ENCODE measurements at regions not wholly inside any gene's neighbourhood (a gene's known extent, or its start where the extent isn't known, plus 50 kb on each side); places are given as distances from the start of the nearest gene placed in this dataset.

DNA sequence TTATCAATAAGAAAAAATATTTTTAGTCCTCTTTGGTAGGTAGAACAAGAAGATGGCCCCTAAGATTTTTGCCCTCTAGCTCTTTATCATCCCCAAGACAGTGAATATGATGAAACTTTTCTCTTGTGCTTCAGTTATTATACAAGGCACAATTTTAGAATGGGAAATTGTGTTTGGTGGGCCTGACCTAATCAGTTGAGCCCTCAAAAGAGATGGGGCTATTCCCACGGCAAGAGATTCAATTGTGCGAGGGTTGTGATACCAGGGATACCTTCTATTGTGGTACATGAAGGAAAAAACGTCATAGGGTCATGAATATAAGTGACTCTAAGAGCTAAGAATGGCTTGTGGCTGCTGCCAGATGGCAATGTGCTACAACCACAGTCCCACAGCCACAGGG is 94.0 kb upstream of the COX7C start:
- TF ChIP-seq, protein P1, sequence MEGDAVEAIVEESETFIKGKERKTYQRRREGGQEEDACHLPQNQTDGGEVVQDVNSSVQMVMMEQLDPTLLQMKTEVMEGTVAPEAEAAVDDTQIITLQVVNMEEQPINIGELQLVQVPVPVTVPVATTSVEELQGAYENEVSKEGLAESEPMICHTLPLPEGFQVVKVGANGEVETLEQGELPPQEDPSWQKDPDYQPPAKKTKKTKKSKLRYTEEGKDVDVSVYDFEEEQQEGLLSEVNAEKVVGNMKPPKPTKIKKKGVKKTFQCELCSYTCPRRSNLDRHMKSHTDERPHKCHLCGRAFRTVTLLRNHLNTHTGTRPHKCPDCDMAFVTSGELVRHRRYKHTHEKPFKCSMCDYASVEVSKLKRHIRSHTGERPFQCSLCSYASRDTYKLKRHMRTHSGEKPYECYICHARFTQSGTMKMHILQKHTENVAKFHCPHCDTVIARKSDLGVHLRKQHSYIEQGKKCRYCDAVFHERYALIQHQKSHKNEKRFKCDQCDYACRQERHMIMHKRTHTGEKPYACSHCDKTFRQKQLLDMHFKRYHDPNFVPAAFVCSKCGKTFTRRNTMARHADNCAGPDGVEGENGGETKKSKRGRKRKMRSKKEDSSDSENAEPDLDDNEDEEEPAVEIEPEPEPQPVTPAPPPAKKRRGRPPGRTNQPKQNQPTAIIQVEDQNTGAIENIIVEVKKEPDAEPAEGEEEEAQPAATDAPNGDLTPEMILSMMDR (IDR thresholded peaks at IDR 0.05; ENCODE audit: extremely low read depth, insufficient read depth, missing control alignments), result no peak
- DNase-seq (ENCODE audit: low spot score), result no peak
- in situ Hi-C loops (cut with MboI; ENCODE audit: low pct_unique_long_range_greater_than_20kb, low sequenced_read_pairs, unreplicated experiment), result no loop called here

DNA sequence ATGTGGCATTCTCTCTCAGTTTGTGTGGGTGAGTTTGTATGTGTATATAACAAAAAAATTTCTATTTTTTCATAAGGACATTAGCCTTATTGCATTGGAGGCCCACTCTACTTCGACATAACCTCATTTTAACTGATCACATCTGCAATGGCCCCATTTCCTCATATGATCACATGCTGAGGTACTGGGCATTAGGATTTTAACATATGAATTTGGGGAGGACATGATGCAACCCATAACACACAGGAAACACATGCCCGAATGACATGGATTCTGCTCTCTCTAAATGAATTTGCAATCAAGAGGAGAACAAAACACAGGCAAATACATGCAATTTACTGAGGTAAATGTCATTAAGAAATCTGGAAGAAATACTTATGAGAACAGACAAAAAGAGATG is 92.1 kb upstream of the COX7C start:
- DNase-seq (ENCODE audit: low spot score), result no peak
- TF ChIP-seq, protein P1 (IDR thresholded peaks at IDR 0.05; ENCODE audit: extremely low read depth, insufficient read depth, missing control alignments), result no peak
- in situ Hi-C loops (cut with MboI; ENCODE audit: low pct_unique_long_range_greater_than_20kb, low sequenced_read_pairs, unreplicated experiment), result no loop called here

DNA sequence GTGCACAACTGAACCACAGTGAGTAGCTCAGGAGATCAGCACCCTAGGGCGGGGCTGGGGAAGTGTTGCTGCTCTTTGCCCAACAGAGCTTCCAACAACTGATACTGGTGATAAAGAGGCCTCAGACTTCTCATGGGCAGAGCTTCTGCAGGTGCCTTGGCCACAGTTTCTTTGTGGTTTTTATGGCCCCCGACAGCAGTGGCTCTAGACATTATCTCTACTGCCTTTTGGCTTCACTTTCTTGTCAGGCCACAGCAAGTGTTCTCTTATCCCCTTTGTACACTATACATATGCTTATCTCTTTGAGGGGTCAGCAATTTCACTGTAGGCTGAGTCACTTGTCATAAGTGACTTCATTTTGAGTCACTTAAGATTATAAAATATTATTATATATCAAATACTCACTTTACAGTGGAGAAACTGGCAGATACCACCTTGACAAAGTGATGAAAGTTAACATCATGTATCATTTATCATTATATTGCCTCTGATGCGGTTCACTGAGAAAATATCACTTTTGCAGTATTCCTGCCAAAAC is 90.9 kb upstream of the COX7C start:
- TF ChIP-seq, protein P1 (IDR thresholded peaks at IDR 0.05; ENCODE audit: extremely low read depth, insufficient read depth, missing control alignments), result no peak
- in situ Hi-C loops (cut with MboI; ENCODE audit: low pct_unique_long_range_greater_than_20kb, low sequenced_read_pairs, unreplicated experiment), result no loop called here
- DNase-seq (ENCODE audit: low spot score), result no peak

DNA sequence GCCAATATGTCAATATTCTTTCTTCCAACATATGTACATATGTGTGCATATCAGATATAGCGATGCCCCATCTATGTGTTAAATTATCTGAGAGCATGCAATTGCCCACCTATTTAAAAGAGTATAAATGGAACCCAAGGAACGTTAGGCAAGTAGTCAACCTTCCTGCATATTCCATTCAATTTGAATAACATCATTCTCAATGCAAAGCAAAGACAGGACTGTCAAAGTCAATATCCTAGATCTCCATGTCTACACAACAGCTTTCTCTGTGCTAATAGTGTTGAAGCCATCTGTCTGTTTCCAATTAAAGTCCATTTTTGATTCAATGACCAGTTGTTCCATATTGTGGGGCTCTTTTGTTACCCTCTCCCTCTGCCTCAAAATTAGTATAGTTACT is 85.3 kb upstream of the COX7C start:
- no peak for DNase-seq (ENCODE audit: low spot score)
- in situ Hi-C loops (cut with MboI; ENCODE audit: low pct_unique_long_range_greater_than_20kb, low sequenced_read_pairs, unreplicated experiment), result no loop called here
- TF ChIP-seq, protein P1 (IDR thresholded peaks at IDR 0.05; ENCODE audit: extremely low read depth, insufficient read depth, missing control alignments), result no peak

DNA sequence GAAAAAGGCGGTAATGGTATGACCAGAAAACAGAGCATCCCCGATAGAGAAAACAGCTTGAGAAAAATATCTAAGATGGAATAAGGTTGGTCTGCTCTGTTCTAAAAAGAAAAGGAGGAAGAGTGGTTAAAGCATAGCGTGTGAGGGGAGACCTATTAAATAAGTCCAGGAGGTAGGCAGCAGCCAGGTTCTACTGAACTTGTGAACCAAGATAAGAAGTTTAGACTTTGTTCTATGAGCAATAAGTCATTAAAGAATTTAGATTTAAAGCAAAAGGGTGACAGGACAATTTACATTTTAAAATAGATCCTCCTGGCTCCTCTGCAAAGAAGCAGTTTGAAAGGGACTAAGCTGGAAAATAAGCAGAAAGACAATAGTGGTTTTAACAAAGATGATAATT is 81.3 kb upstream of the COX7C start:
- in situ Hi-C loops (cut with MboI; ENCODE audit: low pct_unique_long_range_greater_than_20kb, low sequenced_read_pairs, unreplicated experiment), result no loop called here
- TF ChIP-seq, protein P1 (IDR thresholded peaks at IDR 0.05; ENCODE audit: extremely low read depth, insufficient read depth, missing control alignments), result no peak
- no peak for DNase-seq (ENCODE audit: low spot score)

DNA sequence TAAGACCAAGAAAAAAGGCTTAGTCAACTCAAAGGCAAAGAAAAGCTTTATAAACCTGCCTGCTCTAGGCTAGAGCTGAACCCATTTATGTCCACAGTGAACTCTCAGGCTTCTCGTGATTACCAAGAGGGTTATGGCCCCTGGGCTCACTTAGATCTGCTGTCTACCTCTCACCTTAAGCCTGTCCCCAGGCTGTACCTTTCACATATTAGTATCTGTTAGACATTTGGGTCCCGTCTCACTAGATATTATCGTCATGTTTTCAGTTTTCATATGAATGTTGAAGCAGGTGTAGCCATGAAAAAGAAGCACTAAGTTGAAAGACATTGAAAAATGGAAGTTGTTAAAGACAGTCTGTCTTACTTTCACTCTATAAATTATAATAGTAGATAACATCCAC is 75.2 kb upstream of the COX7C start:
- TF ChIP-seq, protein P1 (IDR thresholded peaks at IDR 0.05; ENCODE audit: extremely low read depth, insufficient read depth, missing control alignments), result no peak
- no peak for DNase-seq (ENCODE audit: low spot score)
- in situ Hi-C loops (cut with MboI; ENCODE audit: low pct_unique_long_range_greater_than_20kb, low sequenced_read_pairs, unreplicated experiment), result no loop called here

DNA sequence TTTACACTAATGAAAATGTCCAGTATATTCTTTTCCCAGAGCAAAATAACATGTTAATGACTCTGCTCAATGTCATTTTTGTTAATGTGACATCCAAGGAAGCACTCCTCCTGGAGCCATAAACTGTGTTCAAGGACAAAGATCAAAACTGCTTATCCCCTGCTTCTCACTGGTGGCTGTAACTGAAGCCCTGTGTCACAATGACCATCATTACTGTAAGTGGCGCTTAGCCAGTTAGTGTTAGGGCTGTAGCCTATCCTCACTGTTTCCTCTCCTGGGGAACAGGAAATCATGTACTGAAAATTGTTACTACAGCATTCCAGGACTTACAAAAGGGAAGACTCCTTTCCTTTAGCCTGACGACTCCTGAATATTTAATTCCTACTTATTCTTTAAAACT is 71.7 kb upstream of the COX7C start:
- no peak for DNase-seq (ENCODE audit: low spot score)
- in situ Hi-C loops (cut with MboI; ENCODE audit: low pct_unique_long_range_greater_than_20kb, low sequenced_read_pairs, unreplicated experiment), result no loop called here
- TF ChIP-seq, protein P1 (IDR thresholded peaks at IDR 0.05; ENCODE audit: extremely low read depth, insufficient read depth, missing control alignments), result no peak
